ENCODE measurements at regions not wholly inside any gene's neighbourhood (a gene's known extent, or its start where the extent isn't known, plus 50 kb on each side); places are given as distances from the start of the nearest gene placed in this dataset.

- no peak for TF ChIP-seq MAX (IDR thresholded peaks at IDR 0.05; ENCODE audit: low read depth, low read length)
- TF ChIP-seq CTCF (IDR thresholded peaks at IDR 0.05 in 2 of 3, conservative IDR thresholded peaks at IDR 0.05 in 1 of 3; ENCODE audit: control insufficient read depth in 2 of 3, extremely low read depth in 1 of 3, insufficient read depth in 1 of 3, low read depth in 3 of 3, low read length in 3 of 3), result no peak
Observed at GRCh38 chr5:116631147-116631546, 56.5 kb upstream of the SEMA6A start.

Data from GM12878 (cell line).